ENCODE measurements at regions not wholly inside any gene's neighbourhood (a gene's known extent, or its start where the extent isn't known, plus 50 kb on each side); places are given as distances from the start of the nearest gene placed in this dataset.
A peak's percentile ranks its signal among the peaks of the same experiment; 100 is the strongest.

DNA sequence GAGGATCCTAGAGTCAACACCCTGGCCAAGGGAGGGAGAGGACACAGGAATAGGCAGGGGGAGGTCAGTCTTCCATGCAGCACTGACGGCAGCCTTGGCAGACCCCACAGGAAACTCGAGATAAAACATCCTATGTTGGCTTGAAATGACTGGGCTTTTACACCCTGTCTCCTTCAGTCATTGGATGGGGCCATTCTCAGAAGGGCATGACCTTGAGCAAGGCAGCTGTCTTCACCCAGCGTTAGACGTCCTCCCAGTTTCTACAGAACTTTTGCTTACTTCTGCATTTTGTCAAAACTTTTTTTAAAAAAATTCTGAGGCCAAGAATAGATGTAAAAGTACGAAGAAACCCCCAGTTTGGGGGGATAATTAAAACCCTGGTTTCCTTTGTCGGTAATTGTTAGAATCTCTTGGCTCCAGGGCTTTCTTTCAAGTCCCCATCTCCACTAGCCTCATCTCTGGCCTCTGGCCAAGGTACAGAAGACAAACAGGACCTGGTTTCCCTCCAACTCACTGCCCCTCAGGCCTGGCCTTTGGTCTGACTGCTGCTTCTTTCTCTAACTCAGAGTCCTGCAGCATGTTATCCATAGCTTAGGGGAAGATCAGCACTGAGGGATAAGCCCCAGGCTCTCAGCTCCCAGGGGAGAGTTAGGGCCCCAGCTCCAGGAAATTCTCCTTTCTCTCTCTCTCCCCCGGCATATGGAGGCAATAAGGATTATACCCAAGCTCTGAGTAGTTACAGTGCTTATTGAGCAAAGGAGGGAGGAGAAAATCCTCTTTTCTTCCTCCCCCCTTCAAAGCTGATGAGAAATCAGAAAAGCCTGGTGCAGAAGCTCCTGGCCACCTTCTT lies 51.6 kb upstream of the KCND3 start:
- DNase-seq (ENCODE audit: low spot score): no peak

DNA sequence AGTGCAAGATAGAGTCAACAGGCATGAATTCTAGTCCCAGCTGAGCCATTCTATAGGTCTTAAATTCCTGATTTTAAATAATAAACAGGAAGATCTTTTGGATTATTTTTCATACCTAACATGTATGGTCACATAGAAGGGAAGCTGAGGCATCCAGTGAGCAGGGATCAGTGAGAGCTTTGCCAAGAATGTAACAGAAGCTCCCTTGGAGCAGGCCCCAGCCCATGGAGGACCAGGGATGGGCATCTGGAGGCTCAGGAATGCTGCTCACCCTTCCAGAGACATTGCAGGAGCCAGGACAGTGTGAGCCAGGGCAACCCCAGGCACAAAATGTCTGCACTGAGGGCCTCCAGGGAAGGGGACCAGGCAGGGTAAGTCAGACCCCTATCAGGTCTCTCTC lies 54.4 kb upstream of the KCND3 start:
- DNase-seq (ENCODE audit: low spot score): no peak

DNA sequence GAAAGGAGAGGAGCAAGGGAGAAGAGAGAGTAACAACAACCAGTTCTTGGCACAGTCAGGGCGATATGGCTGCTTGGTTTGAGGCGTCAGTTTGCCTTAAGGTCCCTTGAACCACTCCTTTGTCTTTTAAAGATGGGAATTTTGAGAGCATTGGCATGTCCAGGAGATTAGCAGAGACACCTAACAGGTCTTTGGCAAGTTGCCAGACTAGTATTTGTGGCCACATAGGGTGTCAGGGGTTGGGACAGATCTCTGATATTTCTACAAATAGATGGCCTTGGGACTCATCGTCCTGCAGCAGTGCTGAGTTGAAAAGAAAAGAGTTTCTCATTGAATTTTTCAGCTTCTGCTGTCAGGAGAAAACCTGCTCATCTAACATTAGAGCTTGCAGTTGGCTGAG lies 55.3 kb upstream of the KCND3 start:
- DNase-seq (ENCODE audit: low spot score): no peak

DNA sequence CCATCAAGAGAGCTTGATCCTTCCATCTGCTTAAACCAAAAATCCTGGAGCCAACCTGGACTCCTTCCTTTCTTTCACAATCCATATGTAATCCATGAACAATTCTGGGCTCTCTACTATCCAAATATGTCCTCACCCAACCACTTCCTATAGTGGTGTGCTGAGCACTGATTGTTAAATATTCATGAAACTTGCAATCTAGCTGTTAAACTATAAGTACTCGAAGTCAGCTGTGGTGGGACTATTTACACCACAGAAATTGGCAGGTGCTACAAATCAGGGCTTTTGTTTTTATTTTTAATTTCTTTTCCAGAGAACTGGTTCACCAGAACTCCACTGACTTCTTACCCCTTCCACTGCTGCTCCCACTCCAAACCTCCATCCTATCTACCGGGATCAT lies 57.2 kb upstream of the KCND3 start:
- no peak for DNase-seq (ENCODE audit: low spot score)

DNA sequence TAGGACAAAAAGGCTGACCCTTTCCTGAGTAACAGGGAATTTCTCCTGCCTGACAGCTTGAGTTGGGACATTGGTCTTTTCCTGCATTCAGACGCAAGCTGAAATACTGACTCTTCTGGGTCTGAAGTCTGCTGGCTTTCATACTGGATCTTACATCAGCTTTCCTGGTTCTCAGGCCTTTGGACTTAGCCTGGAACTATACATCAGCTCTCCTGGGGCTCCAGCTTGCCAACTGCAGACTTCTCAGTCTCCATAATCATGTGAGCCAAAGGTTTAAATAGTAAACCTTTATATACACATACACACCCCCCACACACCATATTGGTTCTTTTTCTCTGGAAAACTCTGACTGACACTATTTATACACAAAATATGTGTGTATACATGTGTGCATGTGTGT lies 59.0 kb upstream of the KCND3 start:
- no peak for DNase-seq (ENCODE audit: low spot score)

DNA sequence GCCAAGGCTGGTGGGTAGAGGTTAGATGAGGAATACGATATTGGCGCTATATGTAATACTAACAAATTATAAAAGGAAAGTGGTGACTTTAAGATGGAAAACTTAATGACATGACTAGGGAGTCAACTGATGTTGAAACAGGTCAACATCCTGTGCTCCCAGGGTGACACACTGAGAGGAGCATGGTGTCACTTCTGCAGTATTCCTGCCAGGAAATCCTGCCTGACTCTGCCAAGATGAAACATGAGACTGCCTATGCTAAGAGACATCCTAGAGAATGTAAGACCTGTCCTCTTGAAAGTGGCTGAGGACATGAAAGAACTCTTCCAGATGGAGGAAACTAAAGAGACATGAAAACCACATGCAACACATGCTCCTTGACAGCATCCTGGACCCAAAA lies 65.0 kb upstream of the KCND3 start:
- DNase-seq (ENCODE audit: low spot score): no peak

DNA sequence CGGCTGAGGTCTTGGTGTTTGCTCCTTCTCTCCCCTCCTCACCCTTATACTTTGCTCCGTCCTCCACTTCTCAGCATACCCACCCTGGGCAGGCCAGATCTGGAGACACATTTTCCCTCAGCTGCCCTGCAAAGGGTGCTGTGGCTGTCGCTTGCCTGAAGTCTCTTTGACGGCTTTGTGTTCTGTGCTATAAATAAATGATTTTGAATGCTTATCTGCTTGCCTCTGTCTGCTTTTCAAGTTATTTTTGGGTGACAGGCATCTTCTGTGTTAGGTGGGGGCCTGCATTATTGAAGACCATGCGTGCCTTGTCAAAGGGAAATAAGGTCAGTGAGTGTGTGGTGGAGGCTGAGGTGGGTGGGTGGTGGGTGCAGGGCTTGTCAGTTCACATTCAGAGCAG lies 66.9 kb upstream of the KCND3 start:
- no peak for DNase-seq (ENCODE audit: low spot score)

DNA sequence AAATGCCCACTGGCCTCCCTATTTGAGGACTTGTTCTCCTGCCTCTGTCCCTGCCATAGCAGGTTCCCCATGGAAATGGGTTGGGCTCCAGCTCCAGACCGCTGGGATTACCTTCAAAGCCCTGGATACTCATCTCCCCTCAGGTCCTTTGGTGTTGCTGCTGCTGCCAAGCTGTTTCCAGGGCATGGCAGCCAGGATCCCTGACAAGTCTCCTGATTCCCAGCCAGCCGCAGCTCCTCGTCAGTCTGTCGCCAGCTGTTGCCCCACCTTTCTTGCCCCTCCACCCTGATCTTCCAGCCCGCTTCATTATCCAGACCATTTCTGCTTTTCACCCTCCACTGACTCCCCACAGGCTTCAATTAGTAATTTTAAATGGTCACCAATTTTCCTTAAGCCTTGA lies 68.3 kb upstream of the KCND3 start:
- DNase-seq (ENCODE audit: low spot score): no peak

DNA sequence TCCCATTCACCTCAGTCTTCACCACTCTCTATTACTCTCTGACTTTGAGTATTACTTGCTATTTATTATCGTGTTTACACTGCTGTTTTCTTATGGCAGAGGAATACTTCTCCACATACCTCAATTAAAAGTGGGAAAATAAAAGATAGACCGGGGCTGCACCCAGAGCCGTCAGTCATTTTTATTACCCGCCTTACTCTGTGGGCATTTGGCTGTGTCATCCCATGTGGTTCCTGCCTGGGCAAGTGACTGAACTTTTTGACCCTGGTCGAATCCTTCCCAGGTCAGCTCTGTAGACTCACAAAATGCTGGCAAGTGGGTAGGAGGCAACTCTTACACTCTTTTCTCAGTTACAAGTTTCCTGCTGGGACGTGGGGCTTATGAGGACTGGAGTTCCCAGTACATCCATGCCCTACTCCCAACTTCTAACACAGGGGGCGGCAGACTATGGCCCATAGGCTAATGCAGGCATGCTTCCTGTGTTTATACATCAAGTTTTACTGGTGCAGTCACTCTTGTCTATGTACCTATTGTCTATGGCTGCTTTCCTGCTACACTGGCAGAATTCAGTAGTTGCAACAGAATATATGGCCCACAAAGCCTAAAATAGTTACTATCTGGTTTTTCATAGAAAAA lies 69.5 kb upstream of the KCND3 start:
- no peak for DNase-seq (ENCODE audit: low spot score)

DNA sequence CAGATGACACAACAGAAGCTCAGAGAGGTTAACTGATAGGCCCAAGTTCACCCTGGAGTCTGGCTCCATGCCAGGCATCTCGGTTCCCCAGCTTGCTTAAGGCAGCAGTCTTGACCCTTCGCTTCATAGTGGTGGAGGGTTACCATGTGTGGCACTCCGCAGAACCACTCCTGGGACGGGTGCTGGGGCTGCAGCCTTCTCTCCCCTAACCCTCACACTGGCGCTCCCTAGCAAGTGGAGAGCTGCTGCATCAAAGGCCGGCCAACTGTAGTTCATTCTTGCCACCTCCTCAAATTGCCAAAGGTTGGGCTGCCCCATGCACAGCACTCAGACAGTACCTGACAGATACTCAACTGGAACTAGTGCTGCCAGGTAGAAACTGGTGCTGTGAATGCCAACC lies 70.2 kb upstream of the KCND3 start:
- DNase-seq (ENCODE audit: low spot score): no peak

DNA sequence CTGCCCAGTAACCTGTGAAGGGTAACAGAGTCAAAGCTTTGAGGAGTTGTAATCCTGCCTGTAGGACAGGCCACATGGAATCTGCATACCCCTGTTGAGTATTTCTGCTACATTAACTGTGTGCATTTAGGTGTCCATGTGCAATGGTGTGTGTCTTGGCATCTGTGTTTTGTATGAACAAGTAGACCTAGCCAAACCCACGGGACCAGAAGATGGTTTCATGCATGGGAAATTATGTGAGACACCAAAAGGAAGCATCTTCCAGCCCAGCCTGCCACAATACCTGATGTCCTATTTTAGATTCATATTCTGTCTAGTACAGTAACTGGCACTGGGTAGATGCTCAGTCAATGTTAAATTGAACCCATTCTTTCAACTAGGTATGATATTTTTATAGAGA lies 70.8 kb upstream of the KCND3 start:
- DNase-seq (ENCODE audit: low spot score): no peak

DNA sequence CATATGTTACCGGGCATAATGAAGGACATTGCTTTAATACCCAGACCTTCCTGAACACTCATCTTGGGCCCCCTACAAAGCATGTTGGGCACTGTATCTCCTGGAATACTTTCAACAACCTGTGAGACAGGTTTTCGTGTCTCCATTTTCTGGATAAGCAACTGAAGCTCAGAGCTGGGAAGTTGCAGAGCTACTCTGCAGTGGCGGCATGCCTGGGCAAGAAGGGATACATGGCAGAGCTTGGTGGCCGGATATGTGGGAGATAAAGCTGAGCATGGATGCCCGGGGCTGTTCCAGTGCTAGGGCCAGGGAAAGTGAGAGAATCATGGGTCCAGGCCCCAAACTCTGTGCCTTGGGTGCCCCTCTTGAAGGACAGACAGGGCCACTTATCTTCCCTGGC lies 71.6 kb upstream of the KCND3 start:
- no peak for DNase-seq (ENCODE audit: low spot score)

DNA sequence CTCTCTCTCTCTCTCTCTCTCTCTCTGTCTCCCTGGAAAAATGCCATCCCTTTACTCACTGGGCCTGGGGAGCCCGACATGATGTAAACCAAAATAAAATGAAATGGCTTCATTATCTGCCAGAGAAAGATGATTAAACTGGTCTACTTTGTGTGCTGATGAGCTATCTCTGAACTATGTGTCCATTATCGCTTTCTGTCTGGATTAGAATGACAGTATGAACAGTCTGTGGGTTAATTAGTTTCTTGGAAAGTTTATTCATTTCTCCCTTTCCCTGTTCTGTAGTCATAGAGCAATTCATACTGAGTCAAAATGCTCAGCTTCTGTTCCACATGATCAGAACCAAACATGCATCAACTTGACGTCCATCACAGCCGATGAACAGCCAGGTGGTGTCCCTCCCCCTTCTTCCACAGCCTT lies 72.4 kb upstream of the KCND3 start:
- DNase-seq (ENCODE audit: low spot score): no peak

DNA sequence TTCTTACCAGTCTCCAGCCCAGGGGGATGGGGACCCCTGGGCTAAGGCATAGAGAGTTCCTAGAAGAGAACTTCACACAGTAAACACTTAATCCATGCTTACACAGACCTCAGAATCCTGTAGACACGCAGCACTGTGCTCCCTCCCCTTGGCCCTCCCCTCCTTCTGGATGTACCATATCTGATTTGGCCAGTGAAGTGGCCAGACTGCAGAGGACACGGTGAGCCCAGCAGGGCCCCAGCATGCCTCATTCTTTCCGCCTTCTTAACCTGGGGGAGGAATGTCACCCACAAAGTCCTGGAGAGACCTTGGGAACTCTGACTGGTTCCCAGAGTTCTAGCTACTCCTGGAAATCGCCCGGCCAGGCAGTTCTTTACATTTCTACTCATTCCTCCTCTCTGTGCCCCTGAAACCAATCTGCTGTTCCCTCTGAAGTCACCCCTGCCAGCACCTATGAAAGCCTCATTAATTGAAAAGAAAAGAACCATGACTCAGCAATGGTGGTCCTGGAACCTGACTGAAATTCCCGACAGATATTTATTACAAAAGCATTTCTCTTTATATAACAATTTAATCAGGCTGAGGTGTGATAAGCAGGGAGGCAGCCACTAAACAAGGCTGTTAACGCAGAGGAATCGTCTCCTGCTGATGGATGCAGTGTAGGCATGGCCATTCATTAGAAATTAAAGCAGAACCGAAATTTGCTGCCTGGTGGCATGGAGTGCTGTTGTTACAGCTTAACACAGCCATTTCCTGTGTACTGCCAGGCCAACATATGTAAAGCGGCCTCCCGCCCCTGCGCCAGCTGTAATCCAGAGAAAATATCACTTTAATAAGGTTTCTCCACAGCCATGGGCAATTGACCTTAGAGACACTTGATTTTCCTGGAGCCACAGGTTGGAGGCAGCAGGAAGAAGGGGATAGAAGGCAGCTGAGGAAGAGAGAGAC lies 74.6 kb upstream of the KCND3 start:
- DNase-seq (ENCODE audit: low spot score): no peak

DNA sequence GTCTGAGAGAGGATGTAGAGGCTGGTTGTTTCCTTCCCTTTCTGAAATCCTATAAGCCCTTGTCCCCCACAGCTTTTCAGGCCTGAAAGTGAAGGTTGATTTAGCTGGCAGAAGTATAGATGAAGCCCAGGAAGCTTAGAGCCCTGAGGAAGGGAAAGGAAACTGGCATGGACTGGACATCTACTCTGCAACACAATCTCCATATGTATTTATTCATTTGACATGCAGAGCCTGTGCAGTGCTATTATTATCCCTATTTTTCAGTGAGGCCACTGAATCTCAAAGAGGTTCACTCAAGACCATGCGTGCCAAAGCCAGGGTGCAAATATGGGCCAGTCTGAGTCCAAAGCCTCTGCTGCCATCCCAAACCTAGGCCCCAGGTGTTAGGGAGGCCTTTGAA lies 78.5 kb upstream of the KCND3 start:
- no peak for DNase-seq (ENCODE audit: low spot score)

DNA sequence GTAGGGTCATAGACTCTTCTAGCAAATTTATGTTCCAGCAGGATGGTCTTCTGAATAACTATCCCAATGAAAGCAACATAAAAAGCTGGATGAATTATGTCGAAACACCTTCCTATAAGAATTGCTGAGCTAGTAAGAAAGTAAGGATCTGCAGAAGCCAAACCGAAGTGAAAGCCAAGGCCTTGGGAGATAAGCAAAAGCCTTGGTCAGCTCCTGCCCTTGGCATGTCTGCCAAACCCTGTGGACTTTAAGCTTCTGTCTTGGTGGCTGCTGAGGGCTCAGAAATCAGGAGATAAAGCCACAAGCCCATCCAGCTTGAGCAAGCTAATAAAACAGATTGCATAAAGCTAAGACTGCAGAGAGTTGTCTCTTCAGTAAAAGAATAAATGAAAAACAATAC lies 81.2 kb upstream of the KCND3 start:
- DNase-seq (ENCODE audit: low spot score): no peak

DNA sequence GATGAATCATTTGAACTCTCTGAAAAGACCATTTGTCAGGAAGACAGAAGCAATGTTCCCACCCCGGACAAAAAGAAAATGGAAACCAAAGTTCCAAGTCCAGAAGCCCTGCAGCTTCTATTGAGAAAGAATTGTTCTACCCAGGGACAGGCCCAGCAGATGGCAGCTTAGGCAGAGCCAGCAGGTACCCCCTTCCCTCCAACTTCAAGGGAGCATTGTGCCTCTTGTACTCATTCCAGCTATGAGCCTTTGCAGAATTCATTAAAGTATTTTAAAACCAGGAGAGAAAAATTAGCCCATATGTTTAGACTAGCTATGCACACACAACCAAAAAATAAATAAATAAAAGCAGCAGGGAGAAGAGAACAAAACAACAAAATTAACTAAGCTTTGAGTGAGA lies 85.2 kb upstream of the KCND3 start:
- no peak for DNase-seq (ENCODE audit: low spot score)

DNA sequence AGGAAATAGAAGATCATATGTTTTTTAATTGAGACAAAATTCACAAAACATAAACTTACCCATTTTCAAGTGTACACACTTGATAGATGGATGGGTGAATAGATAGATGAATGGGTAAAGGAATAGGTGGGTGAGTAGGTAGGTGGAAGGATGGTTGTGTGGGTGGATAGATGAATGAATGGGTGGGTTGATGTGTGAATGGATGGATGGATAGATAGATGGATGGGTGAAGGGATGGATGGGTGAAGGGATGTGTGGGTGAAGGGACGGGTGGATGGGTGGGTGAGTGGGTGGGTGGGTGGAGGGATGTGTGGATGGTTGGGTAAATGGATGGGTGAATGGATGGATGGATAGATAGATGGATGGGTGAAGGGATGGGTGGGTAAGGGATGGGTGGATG lies 86.1 kb upstream of the KCND3 start:
- DNase-seq (ENCODE audit: low spot score): no peak

DNA sequence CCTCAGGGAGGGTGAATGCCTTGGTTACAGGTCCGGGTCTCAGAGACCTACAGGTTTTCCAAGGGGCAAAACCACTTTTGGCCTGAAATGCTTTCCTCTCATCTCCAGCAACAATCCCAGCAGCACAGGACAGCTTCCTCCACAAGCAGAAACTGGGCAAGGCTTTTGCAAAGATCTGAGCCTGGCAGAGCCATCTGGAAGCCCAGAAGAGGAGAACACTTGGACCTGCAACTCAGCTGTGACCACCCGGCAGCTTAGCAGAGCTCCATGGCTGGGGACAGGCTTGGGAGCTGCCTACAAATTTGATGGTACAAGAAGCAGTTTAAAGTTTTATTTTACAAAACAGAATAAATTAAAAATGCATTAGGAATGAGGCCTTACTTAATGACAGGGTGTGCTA lies 90.0 kb upstream of the KCND3 start:
- DNase-seq (ENCODE audit: low spot score): no peak

DNA sequence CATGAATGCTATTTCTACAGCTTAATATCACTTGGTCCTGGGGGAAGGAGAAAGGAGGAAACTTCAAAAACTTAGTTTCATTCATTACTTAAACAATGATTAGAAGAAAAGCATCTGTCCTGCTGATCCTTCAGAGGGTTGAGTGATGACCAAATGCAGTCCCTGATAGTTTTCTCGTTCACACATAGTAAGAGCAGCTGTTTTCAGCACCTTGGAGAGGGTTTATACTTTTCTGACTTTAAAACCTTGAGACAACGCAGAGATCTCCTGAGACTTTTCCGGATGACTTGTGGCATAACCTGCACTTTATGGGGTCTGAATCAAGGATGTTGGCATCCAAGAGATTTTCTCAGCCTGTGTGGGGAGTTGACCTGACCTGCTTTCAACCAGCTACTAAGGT lies 94.0 kb upstream of the KCND3 start:
- DNase-seq (ENCODE audit: low spot score): peak; percentile 17

DNA sequence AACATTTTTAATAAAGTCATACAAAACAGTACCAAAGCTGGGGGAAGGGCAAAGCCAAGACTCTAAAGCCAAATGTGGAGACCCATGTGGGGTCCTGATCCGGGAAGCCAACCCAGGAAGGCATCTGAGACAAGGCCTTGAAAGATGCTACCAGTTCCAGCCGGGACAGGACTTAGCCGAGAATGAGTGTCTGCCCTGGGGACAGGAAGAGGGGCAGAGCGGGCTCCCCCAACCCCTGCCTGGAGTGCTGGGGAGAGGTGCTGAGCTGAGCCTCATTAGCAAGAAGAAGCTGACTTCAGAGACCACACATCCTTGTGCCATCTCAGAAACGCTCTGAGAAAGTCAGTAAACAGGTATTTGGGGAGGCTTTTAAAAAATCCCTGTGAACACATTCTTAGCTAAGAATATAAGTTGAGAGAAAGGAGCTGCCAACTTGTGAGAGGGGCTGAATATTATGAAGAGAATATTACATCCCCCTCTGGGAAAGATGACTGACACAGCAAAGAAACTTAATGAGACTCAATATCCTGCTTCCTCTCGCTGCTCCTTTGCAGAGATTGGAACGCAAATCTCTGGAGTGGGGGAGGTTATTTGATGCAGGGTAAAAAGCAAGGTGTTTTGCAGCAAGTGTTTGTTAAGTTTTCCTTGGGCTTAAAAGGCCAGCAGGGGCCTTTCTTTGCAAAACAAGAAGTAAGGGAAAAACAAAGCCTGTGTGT lies 103.3 kb upstream of the KCND3 start:
- no peak for DNase-seq (ENCODE audit: low spot score)

DNA sequence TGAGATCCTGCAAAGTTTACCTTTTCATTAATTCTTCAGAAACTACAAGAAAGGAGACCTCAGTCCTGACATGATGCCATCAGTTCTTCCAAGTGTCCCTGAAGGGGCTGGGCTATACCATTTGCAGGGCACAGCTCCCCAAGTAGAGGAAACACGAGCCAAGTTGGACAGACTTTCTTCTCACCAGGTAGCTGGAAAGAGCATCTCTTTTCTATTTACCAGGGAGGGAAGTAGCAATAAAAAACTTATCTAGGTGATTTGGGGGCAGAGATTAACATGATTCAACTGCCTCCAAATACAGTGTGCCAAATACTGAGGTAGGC lies 103.9 kb upstream of the KCND3 start:
- DNase-seq (ENCODE audit: low spot score): no peak
